ENCODE measurements at regions not wholly inside any gene's neighbourhood (a gene's known extent, or its start where the extent isn't known, plus 50 kb on each side); places are given as distances from the start of the nearest gene placed in this dataset.

DNA sequence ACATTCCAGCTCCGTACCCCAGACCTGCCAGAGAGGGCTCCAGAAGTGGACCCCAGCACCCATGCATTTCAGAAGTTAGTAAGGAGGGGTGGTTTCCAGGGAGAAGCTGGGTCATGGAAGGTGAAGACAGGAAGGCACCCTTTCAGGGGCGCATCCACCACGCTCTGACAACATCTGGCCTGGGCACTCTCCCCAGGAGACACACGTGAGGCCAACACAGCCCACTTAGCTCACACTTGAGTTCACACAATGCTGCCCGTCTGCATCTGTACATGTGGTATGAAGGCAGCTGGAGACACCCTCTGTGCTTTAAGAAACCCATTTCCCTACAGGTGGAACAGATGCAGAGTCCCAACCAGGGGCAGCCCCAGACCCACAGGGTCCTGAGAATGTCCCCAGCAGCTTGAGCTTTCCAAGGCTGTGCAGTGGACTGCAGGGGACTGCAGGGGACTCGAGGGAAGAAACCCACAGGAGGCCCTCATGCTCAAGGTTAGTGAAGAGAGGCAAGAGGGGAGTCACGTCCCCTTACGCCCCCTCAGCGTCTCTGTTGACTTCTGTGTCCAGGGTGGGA is 326.8 kb upstream of the IRX1 start:
- Mint-ChIP-seq H3K4me1 (ENCODE audit: unreplicated experiment) (no peaks in the 10 kb centered on the region), H3K36me3 (no peaks in the 10 kb centered on the region), H3K27me3 (peaks cover 17% of the 10 kb centered on the region), H3K4me3 (no peak overlapping the region), H3K27ac (no peak overlapping the region), H3K9me3 (no peaks in the 10 kb centered on the region)
- TF ChIP-seq, protein P1, sequence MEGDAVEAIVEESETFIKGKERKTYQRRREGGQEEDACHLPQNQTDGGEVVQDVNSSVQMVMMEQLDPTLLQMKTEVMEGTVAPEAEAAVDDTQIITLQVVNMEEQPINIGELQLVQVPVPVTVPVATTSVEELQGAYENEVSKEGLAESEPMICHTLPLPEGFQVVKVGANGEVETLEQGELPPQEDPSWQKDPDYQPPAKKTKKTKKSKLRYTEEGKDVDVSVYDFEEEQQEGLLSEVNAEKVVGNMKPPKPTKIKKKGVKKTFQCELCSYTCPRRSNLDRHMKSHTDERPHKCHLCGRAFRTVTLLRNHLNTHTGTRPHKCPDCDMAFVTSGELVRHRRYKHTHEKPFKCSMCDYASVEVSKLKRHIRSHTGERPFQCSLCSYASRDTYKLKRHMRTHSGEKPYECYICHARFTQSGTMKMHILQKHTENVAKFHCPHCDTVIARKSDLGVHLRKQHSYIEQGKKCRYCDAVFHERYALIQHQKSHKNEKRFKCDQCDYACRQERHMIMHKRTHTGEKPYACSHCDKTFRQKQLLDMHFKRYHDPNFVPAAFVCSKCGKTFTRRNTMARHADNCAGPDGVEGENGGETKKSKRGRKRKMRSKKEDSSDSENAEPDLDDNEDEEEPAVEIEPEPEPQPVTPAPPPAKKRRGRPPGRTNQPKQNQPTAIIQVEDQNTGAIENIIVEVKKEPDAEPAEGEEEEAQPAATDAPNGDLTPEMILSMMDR (conservative IDR thresholded peaks at IDR 0.05): no peak
- no peak for DNase-seq (ENCODE audit: extremely low spot score, unreplicated experiment)

DNA sequence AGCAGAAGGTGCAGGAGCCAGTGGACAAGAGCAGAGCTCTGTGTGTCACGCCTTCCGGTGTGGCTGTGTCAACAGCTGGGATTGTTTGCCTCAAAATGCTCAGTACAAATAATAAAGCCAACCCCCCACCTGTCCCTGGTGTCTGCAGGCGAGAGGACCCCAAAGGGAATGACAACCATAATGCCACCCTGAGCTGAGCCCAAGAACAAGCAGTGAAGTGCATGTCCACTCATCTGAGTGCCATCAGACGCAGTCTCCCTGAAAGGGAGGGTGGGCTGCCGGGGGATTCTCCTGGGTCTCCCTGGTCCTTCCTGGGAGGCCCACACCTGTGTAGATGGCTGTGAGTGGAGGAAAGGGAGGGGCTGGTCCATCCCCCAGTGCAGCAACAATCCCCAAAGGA is 328.8 kb upstream of the IRX1 start:
- H3K4me1 Mint-ChIP-seq (ENCODE audit: unreplicated experiment): no peaks in the 10 kb centered on the region
- H3K27ac Mint-ChIP-seq: no peak overlapping the region
- peaks cover 8% of the 10 kb centered on the region for H3K27me3 Mint-ChIP-seq

DNA sequence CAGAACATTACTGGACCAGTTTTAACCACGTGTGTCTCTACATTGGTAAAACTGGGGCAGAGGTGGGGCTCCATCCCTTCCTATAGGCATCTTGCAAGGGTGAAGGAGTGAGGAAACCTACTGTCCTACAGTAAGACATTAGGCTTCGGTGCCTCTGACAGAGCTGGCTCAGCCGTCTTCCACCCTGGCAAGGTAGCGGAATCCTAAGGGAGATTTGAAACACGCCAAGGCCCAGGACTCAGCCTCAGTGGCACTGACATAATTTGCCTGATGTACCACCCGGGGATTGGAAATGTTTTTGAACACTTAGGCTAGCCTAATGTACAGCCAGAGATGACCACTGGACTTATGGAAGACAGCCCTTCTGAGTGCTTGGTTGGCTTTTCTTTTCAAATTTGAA is 329.7 kb upstream of the IRX1 start:
- Mint-ChIP-seq H3K4me3 (no peak overlapping the region), H3K9me3 (peaks cover 7% of the 10 kb centered on the region), H3K27ac (no peak overlapping the region), H3K27me3 (peaks cover 4% of the 10 kb centered on the region), H3K4me1 (ENCODE audit: unreplicated experiment) (no peaks in the 10 kb centered on the region), H3K36me3 (no peaks in the 10 kb centered on the region)
- no peak for DNase-seq (ENCODE audit: extremely low spot score, unreplicated experiment)
- TF ChIP-seq, protein P1 (conservative IDR thresholded peaks at IDR 0.05): no peak

More for the DNA sequence above, 328.8 kb upstream of the IRX1 start:
- no peak for DNase-seq (ENCODE audit: extremely low spot score, unreplicated experiment)
- H3K36me3 Mint-ChIP-seq: no peaks in the 10 kb centered on the region
- TF ChIP-seq, protein P1 (conservative IDR thresholded peaks at IDR 0.05): no peak
- no peak overlapping the region for H3K4me3 Mint-ChIP-seq
- peaks cover 1% of the 10 kb centered on the region for H3K9me3 Mint-ChIP-seq

DNA sequence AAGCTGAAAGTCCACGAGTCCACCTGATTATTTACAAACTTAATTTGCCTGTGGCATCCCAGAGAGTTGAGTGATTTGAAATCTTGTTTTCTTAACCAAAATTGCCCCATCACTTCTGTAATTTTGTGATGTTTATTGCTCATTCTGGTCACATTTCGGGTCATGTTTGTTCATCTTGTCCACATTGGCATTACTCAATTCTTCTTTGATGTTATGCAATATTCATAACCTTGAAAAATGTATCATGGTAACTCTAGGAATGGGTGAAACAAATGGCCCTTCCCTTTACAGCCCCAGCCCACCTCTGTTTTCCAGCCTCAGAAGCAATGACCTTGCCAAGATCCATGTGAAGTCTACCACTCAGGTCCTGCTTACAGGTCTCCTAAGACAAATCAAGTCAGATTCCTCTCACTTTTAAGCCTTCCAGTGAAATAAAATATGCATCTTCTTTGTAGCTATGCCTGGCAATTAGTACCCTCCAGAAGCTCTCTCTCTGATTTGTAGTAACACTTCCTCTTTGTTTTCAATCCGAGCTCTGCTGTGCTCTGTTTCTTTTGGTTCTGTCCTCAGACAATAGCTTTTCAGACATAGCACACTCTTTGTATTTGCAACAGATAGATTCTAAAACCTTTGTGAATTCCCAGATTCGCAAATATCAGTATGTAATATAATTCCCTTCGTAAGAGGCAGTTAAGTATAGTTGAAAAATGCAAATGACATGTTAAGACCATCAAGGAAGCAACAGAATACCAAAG is 330.3 kb upstream of the IRX1 start:
- DNase-seq (ENCODE audit: extremely low spot score, unreplicated experiment): no peak
- Mint-ChIP-seq H3K36me3 (no peaks in the 10 kb centered on the region), H3K27me3 (peaks cover 4% of the 10 kb centered on the region), H3K27ac (no peak overlapping the region), H3K4me1 (ENCODE audit: unreplicated experiment) (no peaks in the 10 kb centered on the region), H3K9me3 (peaks cover 7% of the 10 kb centered on the region), H3K4me3 (no peak overlapping the region)
- TF ChIP-seq, protein P1 (conservative IDR thresholded peaks at IDR 0.05): no peak

DNA sequence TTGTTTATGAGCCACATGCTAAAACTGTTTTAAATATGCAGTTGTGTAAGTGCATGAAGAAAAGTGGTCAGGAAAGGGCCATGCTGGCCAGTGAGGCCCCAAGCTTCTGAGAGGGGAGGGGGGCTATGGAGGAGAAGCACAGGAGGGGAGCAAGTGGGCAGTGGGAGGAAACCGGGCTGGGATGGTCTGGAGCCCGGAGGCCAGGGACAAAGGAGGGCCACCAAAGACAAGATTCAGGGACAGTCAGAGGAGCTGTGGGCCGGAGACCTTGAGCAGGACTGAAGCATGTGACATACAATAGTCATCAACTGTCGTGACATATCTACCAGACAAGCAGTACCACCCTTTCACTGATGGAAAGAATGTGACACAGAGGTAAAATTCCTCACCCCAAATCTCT is 333.2 kb upstream of the IRX1 start:
- Mint-ChIP-seq H3K27me3 (peaks cover 10% of the 10 kb centered on the region), H3K36me3 (no peaks in the 10 kb centered on the region)
- DNase-seq (ENCODE audit: extremely low spot score, unreplicated experiment): no peak

More for the DNA sequence above, 333.2 kb upstream of the IRX1 start:
- H3K9me3 Mint-ChIP-seq: peaks cover 7% of the 10 kb centered on the region
- peaks cover 3% of the 10 kb centered on the region for H3K4me1 Mint-ChIP-seq (ENCODE audit: unreplicated experiment)
- H3K4me3 Mint-ChIP-seq: no peak overlapping the region
- TF ChIP-seq, protein P1 (conservative IDR thresholded peaks at IDR 0.05): no peak
- no peak overlapping the region for H3K27ac Mint-ChIP-seq

Data from type B pancreatic cell (in vitro differentiated cells).